Memory B cell (primary cell): ENCODE measurements at regions not wholly inside any gene's neighbourhood (a gene's known extent, or its start where the extent isn't known, plus 50 kb on each side); places are given as distances from the start of the nearest gene placed in this dataset.
"Not testable (repeated sequence)": the region's sequence is repeated elsewhere in the genome, so short reads cannot be mapped to it uniquely, and the experiment has no call there.

Experiments
- ATAC-seq: fragments of 150-1000 bp; cut with Tn5 transposase; 2 replicates; pipeline ENCODE4 v1.10.0; 2021; ENCODE audit warnings: low read depth, mild to moderate bottlenecking, moderate library complexity
- DNase-seq, 2 donors: peaks; one replicate each; pipeline ENCODE4 v3.0.0; 2022; ENCODE audit warnings: low spot score in 2 of 2
- H3K27ac Mint-ChIP-seq: one replicate; pipeline ENCODE4 v1.8.0; 2022; ENCODE audit warnings: mild to moderate bottlenecking, moderate library complexity, mixed read lengths
- H3K27me3 Mint-ChIP-seq: one replicate; pipeline ENCODE4 v1.8.0; 2022; ENCODE audit warnings: mixed read lengths
- H3K36me3 Mint-ChIP-seq: one replicate; pipeline ENCODE4 v1.8.0; 2022; ENCODE audit warnings: mild to moderate bottlenecking, mixed read lengths
- H3K4me1 Mint-ChIP-seq: one replicate; pipeline ENCODE4 v1.8.0; 2022; ENCODE audit warnings: mixed read lengths
- H3K4me3 Mint-ChIP-seq: one replicate; pipeline ENCODE4 v1.8.0; 2022; ENCODE audit warnings: mild to moderate bottlenecking, moderate library complexity, mixed read lengths
- H3K9me3 Mint-ChIP-seq: one replicate; pipeline ENCODE4 v1.8.0; 2022; ENCODE audit warnings: mixed read lengths

DNA sequence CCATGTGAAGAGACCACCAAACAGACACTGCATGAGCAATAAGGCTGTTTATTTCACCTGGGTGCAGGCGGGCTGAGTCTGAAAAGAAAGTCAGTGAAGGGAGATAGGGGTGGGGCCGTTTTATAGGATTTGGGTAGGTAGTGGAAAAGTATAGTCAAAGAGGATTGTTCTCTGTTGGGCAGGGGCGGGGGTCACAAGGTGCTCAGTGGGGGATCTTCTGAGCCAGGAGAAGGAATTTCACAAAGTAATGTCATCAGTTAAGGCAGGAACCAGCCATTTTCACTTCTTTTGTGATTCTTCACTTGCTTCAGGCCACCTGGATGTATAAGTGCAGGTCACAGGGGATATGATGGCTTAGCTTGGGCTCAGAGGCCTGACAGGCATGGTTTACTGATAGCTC is 444.6 kb upstream of the ZNG1F start:
- not testable (repeated sequence) for DNase-seq, H3K4me3 Mint-ChIP-seq, H3K27me3 Mint-ChIP-seq, H3K9me3 Mint-ChIP-seq, ATAC-seq, H3K27ac Mint-ChIP-seq, H3K36me3 Mint-ChIP-seq, H3K4me1 Mint-ChIP-seq

DNA sequence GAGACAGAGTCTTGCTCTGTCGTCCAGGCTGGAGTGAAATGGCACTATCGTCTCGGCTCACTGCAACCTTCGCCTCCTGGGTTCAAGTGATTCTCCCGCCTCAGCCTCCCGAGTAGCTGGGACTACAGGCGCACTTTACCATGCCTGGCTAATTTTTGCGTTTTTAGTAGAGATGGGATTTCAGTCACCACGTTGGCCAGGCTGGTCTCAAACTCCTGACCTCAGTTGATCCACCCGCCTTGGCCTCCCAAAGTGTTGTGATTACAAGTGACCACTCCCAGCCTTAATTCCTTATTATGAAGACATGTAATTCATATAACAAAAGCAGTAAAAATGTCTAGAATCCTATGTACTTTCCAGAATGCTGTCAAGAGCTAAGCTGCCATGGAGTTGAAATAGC is 434.5 kb upstream of the ZNG1F start:
- H3K27me3 Mint-ChIP-seq, H3K27ac Mint-ChIP-seq, H3K4me3 Mint-ChIP-seq, ATAC-seq, DNase-seq, H3K4me1 Mint-ChIP-seq, H3K9me3 Mint-ChIP-seq, H3K36me3 Mint-ChIP-seq: not testable (repeated sequence)

DNA sequence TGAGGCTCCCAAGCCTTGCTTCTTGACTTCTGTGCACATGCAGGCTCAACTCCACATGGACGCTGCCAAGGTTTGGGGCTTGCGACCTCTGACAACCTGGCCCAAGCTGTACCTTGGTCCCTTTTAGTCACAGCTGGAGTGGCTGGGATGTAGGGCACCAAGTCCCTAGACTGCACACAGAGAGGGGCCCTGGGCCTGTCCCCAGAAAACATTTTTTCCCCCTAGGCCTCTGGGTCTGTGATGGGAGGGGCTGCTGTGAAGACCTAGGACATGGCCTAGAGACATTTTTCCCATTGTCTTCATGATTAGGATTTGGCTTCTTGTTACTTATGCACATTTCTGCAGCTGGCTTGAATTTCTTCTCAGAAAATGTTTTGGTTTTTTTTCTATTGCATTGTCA is 430.1 kb upstream of the ZNG1F start:
- ATAC-seq, H3K27ac Mint-ChIP-seq, H3K4me1 Mint-ChIP-seq, H3K36me3 Mint-ChIP-seq, H3K4me3 Mint-ChIP-seq, DNase-seq, H3K27me3 Mint-ChIP-seq, H3K9me3 Mint-ChIP-seq: not testable (repeated sequence)

DNA sequence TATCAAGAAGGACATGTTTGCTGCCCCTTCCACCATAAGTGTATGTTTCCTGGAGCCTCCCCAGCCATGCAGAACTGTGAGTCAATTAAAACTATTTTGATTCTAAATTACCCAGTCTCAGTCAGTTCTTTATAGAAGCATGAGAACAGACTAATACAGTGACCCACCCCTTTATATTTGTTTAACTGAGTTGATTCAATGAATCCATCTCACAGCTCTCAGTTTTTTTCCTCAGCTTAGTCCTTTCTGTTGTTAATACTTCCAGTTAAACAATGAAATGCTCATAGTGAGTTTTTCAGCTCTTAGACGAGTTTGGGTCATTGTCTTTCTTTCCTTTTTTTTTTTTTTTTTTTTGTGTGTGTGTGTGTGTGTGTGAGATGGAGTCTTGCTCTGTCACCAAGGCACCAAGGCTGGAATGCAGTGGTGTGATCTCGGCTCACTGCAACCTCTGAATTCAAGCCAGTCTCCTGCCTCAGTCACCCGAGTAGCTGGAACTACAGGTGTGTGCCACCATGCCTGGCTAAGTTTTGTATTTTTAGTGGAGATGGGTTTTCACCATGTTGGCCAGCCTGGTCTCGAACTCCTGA is 417.9 kb upstream of the ZNG1F start:
- H3K4me1 Mint-ChIP-seq, ATAC-seq: not testable (repeated sequence)

DNA sequence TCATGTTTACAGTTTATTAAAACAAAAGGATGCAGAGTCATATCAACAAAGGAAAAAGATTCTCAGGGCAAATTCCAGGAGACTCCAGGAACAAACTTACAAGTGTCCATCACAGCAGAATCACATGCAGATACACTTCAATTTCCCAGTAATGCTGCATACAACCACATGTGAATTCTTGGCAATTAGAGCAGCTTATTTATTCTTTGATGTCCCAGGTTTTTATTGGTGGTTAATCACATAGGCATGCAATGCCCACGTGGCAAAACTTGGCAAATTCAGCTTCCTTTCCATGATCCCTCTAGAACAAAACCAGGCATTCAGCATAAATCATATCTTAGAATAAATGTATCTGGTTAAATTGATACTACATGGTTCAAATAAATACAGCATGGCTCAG is 376.5 kb upstream of the ZNG1F start:
- H3K4me1 Mint-ChIP-seq, H3K9me3 Mint-ChIP-seq, H3K36me3 Mint-ChIP-seq, H3K4me3 Mint-ChIP-seq, H3K27me3 Mint-ChIP-seq, ATAC-seq, DNase-seq, H3K27ac Mint-ChIP-seq: not testable (repeated sequence)

More for the DNA sequence above, 417.9 kb upstream of the ZNG1F start:
- H3K27ac Mint-ChIP-seq, DNase-seq, H3K4me3 Mint-ChIP-seq, H3K27me3 Mint-ChIP-seq, H3K36me3 Mint-ChIP-seq, H3K9me3 Mint-ChIP-seq: not testable (repeated sequence)
